Stimulated activated CD4-positive, alpha-beta T cell treated with anti-CD3 and anti-CD28 coated beads, TNF-alpha, amount 100 ng/mL, for 4 hours (primary cell): ENCODE measurements at regions not wholly inside any gene's neighbourhood (a gene's known extent, or its start where the extent isn't known, plus 50 kb on each side); places are given as distances from the start of the nearest gene placed in this dataset.
"Not testable (repeated sequence)": the region's sequence is repeated elsewhere in the genome, so short reads cannot be mapped to it uniquely, and the experiment has no call there.

Experiments used
- DNase-seq, 3 experiments: peaks; one replicate each; pipeline ENCODE4 v3.0.0-alpha.2; 2020; ENCODE audit warnings: low read depth in 3 of 3

- no peak for DNase-seq
Observed at GRCh38 chr5:118193194-118193905, 795.0 kb downstream of the DTWD2 start.

DNA sequence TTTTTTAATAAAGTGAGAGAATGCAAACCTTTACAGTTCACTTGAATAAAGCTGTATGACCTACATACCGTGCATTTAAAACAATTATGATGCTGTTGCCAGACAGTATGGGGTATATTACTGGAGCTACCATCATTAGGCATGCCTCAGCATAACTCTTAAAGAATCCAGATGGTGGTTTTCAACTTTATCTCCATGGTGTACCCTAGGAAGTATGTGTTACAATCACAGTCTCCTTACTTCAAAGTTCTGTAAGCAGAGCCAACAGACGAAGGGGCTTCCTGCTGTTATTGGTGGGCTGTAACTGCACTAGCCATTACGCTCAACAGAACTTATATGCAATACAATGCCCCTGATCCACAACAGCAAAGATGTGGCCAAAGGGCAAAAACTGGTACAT is 803.3 kb downstream of the DTWD2 start:
- no peak for DNase-seq

- no peak for DNase-seq
Observed at GRCh38 chr5:118176146-118176545, 812.2 kb downstream of the DTWD2 start.

DNA sequence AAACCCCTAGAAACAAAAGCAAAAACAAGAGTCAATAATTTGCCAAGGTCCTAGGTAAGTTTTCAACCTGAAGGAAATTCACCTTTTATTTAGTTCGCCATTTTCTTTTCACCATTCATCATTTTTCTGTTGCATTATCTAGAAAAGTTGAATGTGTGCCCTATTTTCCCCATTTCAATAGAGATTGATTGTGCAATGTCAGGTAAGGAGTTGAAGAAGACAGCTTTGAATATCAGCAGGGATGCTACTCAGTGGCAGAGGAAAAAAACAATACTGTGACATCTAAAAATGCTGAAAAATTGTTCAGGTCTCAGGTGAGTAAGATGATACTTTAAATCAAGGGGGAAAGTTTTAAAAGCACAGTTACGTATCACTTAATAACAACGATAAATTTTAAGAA is 813.7 kb downstream of the DTWD2 start:
- DNase-seq: no peak

- no peak for DNase-seq
Observed at GRCh38 chr5:118173340-118173739, 815.0 kb downstream of the DTWD2 start.

GRCh38 chr5:118165619-118166018 is 822.7 kb downstream of the DTWD2 start:
- no peak for DNase-seq

DNA sequence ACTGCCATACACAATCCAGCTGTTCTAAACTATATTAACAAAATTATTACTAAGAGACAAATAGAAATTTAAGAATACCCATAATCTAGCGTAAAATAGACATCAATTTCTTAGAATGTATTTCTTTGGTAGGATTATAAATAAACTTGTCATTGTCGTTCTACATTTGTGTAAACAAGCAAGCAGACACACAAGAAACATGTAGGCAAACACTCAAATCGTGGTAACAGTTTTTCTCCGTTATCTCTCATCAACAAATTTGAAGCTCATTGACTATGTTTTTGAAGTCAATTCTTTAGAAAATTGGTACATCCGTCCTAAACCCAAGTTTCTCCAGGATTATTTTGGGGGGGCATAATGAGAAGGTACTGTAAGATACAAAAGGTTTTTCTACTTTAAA is 832.2 kb downstream of the DTWD2 start:
- no peak for DNase-seq

DNA sequence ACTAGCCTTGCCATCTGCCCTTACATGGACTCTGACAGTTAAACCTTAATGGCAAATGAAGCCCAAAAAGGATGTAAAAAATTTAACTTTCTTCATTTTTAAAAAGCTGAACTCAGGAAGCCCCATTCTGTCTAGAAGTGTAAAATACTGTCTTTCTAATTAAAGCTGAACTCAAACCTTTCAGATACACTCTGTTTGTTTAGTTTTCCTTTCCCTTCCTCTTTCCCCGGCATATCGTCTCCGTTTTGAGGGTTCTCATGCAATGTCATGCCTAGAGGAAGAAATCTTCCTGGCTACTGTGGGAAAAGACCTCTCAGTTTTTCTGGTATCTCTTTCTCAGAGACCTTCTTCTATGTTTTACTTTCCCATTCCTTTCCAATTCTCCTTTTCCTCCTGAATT is 841.5 kb downstream of the DTWD2 start:
- no peak for DNase-seq

DNA sequence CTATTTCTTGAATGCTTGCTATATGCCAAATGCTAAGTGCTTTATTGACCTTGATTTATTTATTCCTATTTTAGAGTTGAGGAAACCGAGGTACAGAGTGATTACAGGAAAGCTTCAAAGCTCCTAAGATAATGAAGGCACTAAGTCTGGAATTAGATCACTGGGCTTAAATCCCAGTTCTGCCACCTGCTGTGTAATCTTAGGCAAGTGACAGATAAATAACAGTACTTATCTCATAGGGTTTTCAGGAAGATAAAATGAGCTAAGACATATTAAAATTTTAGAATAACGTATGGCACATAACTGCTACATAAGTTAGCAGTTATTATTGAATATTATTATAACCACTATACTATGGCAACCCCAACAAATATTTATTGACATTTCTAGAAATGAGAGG is 843.8 kb downstream of the DTWD2 start:
- no peak for DNase-seq

- no peak for DNase-seq
Observed at GRCh38 chr5:118139361-118139760, 849.0 kb downstream of the DTWD2 start.

- DNase-seq: no peak
Observed at GRCh38 chr5:118126159-118126558, 862.2 kb downstream of the DTWD2 start.

DNA sequence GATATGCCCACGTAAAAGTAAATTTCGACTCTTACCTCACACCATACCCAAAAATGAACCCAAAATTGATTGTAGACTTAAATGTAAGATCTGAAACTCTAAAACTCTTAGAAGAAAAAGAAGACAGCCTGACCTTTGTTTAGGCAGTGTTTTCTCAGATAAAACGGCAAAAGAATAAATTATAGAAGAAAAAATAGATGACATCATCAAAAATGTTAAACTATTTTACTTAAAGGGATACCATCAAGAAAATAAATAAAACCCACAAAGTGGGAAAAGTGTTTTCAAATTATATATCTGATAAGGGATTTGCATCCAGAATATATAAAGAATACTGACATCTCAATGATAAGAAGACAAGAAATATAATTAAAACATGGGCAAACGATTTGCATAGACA is 862.7 kb downstream of the DTWD2 start:
- DNase-seq: no peak

GRCh38 chr5:118121258-118121657 is 867.1 kb downstream of the DTWD2 start:
- no peak for DNase-seq

- DNase-seq: no peak
Observed at GRCh38 chr5:118115791-118116190, 872.6 kb downstream of the DTWD2 start.

- no peak for DNase-seq
Observed at GRCh38 chr5:118111956-118112355, 876.4 kb downstream of the DTWD2 start.

DNA sequence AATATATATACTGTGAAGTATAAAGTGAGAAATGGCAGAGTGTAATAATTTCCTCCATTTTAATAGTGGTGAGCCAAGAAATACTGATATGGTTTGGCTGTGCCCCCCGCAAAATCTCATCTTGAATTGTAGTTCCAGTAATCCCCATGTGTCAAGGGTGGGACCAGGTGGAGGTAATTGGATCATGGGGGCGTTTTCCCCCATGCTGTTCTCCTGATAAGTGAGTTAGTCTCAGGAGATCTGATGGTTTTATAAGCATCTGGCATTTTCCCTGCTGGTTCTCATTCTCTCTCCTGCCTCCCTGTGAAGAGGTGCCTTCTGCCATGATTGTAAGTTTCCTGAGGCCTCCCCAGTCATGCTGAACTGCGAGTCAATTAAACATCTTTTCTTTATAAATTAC is 881.1 kb downstream of the DTWD2 start:
- DNase-seq: not testable (repeated sequence)

DNA sequence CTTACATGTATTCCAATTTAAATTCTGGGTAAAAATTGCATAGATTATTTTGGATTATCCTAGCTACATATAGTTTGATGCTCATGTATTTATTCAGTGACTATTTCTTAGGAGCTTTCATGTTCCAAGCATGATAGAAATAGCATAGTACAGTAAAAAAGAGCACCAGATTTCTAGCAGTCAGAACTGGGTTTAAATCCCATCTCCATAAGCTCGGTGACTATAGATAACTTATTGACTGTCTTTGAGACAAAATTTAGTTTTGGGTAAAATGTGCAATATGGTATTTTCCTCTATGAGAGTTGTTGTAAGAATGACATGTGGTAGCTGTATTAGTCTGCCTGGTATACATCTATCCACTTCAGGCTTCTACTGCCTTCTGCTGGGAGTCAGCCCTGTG is 889.6 kb downstream of the DTWD2 start:
- no peak for DNase-seq

DNA sequence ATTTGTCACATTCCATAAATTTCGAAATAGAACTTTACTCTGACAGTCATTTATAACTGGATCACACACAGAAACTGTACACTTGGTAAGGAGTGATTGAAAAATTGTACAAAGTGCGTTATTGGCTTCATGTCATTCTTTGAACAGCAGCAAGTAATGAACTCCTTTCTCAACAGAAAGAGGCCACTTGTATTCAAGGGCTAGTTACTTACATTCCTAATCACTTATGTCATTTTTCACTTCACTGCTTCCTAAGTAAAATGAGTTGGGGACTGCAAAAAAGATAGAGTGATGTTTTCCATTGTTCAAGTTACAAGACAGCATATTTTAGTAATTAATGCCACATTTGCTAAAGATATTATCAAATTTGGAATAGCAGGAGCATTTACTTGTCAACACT is 893.2 kb downstream of the DTWD2 start:
- DNase-seq: no peak

GRCh38 chr5:118088448-118088847 is 899.9 kb downstream of the DTWD2 start:
- no peak for DNase-seq

- no peak for DNase-seq
Observed at GRCh38 chr5:118076490-118076889, 911.9 kb downstream of the DTWD2 start.

GRCh38 chr5:118070041-118070440 is 918.3 kb downstream of the DTWD2 start:
- no peak for DNase-seq

GRCh38 chr5:118069452-118069851 is 918.9 kb downstream of the DTWD2 start:
- DNase-seq: no peak

- DNase-seq: no peak
Observed at GRCh38 chr5:118068886-118069285, 919.5 kb downstream of the DTWD2 start.

- DNase-seq: not testable (repeated sequence)
Observed at GRCh38 chr5:118063836-118064235, 924.5 kb downstream of the DTWD2 start.
